HepG2 (cell line): ENCODE measurements at regions not wholly inside any gene's neighbourhood (a gene's known extent, or its start where the extent isn't known, plus 50 kb on each side); places are given as distances from the start of the nearest gene placed in this dataset.

Source experiments
- HNRNPL ChIP-seq: fragments of 200-400 bp; formaldehyde crosslinking; IDR thresholded peaks from 2 replicates; pipeline ENCODE4 v1.6.1; 2017; ENCODE audit warnings: mild to moderate bottlenecking, low read depth, low read length
- SP4 ChIP-seq: sonication (generic); formaldehyde crosslinking; IDR thresholded peaks from 2 replicates; pipeline ENCODE4 v1.8.1; 2023; ENCODE audit warnings: mild to moderate bottlenecking, missing genetic modification reagents
- TF ChIP-seq, protein P1 (sequence below): sonication (generic); formaldehyde crosslinking; conservative IDR thresholded peaks from 2 replicates; pipeline ENCODE4 v1.8.0; 2022; ENCODE audit warnings: mild to moderate bottlenecking, moderate library complexity, missing genetic modification reagents
- TF ChIP-seq, protein P2 (sequence below): sonication (generic); formaldehyde crosslinking; IDR thresholded peaks from one replicate; pipeline ENCODE4 v1.5.1; 2020; ENCODE audit warnings: mild to moderate bottlenecking, missing genetic modification reagents; ENCODE audit errors: not compliant biosample characterization
- TF ChIP-seq, protein P3 (sequence below): sonication (generic); formaldehyde crosslinking; IDR thresholded peaks from 2 replicates; pipeline ENCODE4 v1.4.0; 2020; ENCODE audit warnings: missing genetic modification reagents, borderline replicate concordance
- TF ChIP-seq, protein P4 (sequence below): sonication (generic); formaldehyde crosslinking; IDR thresholded peaks from 2 replicates; pipeline ENCODE4 v1.4.0; 2020; ENCODE audit warnings: mild to moderate bottlenecking, missing genetic modification reagents

DNA sequence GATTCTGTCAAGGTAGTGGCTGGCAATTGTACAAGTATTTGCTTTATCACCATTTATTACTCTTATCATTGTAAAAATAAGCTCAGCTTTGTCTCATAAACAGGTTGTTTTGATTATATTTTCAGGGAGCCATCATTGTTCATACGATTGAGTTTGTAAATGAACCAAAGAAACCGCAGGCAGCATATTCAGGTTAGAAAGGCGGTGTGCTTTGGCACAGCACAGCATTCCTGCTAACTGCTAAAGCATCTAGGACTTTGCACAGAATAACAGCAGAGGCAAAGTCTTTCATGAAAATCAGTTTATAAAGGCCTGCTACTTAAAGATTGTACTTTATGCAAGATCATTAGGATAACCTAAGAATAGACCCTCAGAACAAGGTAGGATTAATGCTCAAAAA lies 281.5 kb upstream of the SLC24A2 start (continued):
- TF ChIP-seq, protein P1, sequence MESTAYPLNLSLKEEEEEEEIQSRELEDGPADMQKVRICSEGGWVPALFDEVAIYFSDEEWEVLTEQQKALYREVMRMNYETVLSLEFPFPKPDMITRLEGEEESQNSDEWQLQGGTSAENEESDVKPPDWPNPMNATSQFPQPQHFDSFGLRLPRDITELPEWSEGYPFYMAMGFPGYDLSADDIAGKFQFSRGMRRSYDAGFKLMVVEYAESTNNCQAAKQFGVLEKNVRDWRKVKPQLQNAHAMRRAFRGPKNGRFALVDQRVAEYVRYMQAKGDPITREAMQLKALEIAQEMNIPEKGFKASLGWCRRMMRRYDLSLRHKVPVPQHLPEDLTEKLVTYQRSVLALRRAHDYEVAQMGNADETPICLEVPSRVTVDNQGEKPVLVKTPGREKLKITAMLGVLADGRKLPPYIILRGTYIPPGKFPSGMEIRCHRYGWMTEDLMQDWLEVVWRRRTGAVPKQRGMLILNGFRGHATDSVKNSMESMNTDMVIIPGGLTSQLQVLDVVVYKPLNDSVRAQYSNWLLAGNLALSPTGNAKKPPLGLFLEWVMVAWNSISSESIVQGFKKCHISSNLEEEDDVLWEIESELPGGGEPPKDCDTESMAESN (CRISPR knock-in tag), result no peak
- TF ChIP-seq, protein P2, sequence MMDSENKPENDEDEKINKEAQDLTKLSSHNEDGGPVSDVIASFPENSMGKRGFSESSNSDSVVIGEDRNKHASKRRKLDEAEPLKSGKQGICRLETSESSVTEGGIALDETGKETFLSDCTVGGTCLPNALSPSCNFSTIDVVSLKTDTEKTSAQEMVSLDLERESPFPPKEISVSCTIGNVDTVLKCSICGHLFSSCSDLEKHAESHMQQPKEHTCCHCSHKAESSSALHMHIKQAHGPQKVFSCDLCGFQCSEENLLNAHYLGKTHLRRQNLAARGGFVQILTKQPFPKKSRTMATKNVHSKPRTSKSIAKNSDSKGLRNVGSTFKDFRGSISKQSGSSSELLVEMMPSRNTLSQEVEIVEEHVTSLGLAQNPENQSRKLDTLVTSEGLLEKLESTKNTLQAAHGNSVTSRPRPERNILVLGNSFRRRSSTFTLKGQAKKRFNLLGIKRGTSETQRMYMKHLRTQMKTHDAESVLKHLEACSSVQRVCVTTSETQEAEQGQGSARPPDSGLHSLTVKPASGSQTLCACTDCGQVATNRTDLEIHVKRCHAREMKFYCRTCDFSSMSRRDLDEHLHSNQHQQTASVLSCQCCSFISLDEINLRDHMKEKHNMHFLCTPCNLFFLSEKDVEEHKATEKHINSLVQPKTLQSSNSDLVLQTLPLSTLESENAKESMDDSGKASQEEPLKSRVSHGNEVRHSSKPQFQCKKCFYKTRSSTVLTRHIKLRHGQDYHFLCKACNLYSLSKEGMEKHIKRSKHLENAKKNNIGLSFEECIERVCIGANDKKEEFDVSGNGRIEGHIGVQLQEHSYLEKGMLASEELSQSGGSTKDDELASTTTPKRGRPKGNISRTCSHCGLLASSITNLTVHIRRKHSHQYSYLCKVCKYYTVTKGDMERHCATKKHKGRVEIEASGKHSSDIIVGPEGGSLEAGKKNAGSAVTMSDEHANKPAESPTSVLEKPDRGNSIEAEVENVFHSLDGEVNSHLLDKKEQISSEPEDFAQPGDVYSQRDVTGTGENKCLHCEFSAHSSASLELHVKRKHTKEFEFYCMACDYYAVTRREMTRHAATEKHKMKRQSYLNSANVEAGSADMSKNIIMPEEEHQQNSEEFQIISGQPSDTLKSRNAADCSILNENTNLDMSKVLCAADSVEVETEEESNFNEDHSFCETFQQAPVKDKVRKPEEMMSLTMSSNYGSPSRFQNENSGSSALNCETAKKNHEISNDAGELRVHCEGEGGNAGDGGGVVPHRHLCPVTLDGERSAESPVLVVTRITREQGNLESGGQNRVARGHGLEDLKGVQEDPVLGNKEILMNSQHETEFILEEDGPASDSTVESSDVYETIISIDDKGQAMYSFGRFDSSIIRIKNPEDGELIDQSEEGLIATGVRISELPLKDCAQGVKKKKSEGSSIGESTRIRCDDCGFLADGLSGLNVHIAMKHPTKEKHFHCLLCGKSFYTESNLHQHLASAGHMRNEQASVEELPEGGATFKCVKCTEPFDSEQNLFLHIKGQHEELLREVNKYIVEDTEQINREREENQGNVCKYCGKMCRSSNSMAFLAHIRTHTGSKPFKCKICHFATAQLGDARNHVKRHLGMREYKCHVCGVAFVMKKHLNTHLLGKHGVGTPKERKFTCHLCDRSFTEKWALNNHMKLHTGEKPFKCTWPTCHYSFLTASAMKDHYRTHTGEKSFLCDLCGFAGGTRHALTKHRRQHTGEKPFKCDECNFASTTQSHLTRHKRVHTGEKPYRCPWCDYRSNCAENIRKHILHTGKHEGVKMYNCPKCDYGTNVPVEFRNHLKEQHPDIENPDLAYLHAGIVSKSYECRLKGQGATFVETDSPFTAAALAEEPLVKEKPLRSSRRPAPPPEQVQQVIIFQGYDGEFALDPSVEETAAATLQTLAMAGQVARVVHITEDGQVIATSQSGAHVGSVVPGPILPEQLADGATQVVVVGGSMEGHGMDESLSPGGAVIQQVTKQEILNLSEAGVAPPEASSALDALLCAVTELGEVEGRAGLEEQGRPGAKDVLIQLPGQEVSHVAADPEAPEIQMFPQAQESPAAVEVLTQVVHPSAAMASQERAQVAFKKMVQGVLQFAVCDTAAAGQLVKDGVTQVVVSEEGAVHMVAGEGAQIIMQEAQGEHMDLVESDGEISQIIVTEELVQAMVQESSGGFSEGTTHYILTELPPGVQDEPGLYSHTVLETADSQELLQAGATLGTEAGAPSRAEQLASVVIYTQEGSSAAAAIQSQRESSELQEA (CRISPR knock-in tag), result no peak
- TF ChIP-seq SP4 (CRISPR knock-in tag) (no peak), HNRNPL (no peak)
- TF ChIP-seq, protein P3, sequence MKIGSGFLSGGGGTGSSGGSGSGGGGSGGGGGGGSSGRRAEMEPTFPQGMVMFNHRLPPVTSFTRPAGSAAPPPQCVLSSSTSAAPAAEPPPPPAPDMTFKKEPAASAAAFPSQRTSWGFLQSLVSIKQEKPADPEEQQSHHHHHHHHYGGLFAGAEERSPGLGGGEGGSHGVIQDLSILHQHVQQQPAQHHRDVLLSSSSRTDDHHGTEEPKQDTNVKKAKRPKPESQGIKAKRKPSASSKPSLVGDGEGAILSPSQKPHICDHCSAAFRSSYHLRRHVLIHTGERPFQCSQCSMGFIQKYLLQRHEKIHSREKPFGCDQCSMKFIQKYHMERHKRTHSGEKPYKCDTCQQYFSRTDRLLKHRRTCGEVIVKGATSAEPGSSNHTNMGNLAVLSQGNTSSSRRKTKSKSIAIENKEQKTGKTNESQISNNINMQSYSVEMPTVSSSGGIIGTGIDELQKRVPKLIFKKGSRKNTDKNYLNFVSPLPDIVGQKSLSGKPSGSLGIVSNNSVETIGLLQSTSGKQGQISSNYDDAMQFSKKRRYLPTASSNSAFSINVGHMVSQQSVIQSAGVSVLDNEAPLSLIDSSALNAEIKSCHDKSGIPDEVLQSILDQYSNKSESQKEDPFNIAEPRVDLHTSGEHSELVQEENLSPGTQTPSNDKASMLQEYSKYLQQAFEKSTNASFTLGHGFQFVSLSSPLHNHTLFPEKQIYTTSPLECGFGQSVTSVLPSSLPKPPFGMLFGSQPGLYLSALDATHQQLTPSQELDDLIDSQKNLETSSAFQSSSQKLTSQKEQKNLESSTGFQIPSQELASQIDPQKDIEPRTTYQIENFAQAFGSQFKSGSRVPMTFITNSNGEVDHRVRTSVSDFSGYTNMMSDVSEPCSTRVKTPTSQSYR (CRISPR knock-in tag), result no peak
- TF ChIP-seq, protein P4, sequence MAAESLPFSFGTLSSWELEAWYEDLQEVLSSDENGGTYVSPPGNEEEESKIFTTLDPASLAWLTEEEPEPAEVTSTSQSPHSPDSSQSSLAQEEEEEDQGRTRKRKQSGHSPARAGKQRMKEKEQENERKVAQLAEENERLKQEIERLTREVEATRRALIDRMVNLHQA, result no peak
